Caco-2 (cell line): ENCODE measurements at regions not wholly inside any gene's neighbourhood (a gene's known extent, or its start where the extent isn't known, plus 50 kb on each side); places are given as distances from the start of the nearest gene placed in this dataset.
"Not testable (repeated sequence)": the region's sequence is repeated elsewhere in the genome, so short reads cannot be mapped to it uniquely, and the experiment has no call there.

Experiments
- BruUV-seq: library from RNA; stranded (reverse); fragments of 400-500 nt; replicated peaks from 2 replicates; lab custom pipeline; 2021; lab: Mats Ljungman, UMichigan
- CTCF ChIA-PET: fragments of 300-600 bp; sonication (Branson Sonifier 250); formaldehyde crosslinking; loops from one replicate; lab custom pipeline; 2022; ENCODE audit warnings: antibody characterized with exemption; lab: Charles Lee
- POLR2A ChIA-PET: fragments of 300-600 bp; sonication (Branson Sonifier 250); formaldehyde crosslinking; loops from one replicate; lab custom pipeline; 2022; ENCODE audit warnings: antibody characterized with exemption; lab: Charles Lee
- DNase-seq, 2 experiments: peaks; one replicate each; pipeline versions ENCODE4 v3.0.0 to v3.0.0-alpha.2; 2020 to 2022
- H3K27me3 ChIP-seq: replicated peaks from 2 replicates; pipeline ENCODE4 v1.6.0; 2011; ENCODE audit warnings: low read length; ENCODE audit not compliant: control insufficient read depth, insufficient read depth
- H3K36me3 ChIP-seq: 2 replicates; pipeline ENCODE4 v1.5.1; 2011; ENCODE audit warnings: low read length; ENCODE audit not compliant: control insufficient read depth, insufficient read depth
- H3K4me1 ChIP-seq: fragments of 250-450 bp; sonication (Bioruptor Pico); 2 replicates; pipeline ENCODE4 v1.5.1; 2020; ENCODE audit warnings: mild to moderate bottlenecking
- H3K4me3 ChIP-seq: 2 replicates; pipeline ENCODE4 v1.5.1; 2011; ENCODE audit warnings: low read depth, mild to moderate bottlenecking, control low read depth, low read length
- H3K9me3 ChIP-seq: fragments of 250-450 bp; sonication (Bioruptor Pico); 2 replicates; pipeline ENCODE4 v1.5.1; 2020; ENCODE audit warnings: mild to moderate bottlenecking, moderate library complexity
- H3K27ac Mint-ChIP-seq: one replicate; pipeline ENCODE4 v1.8.0; 2022; ENCODE audit warnings: mixed read lengths; ENCODE audit not compliant: unreplicated experiment
- H3K27me3 Mint-ChIP-seq: one replicate; pipeline ENCODE4 v1.8.0; 2022; ENCODE audit warnings: mixed read lengths; ENCODE audit not compliant: insufficient read depth, unreplicated experiment
- H3K36me3 Mint-ChIP-seq: one replicate; pipeline ENCODE4 v1.8.0; 2022; ENCODE audit warnings: mild to moderate bottlenecking, mixed read lengths; ENCODE audit not compliant: insufficient read depth, unreplicated experiment
- H3K4me1 Mint-ChIP-seq: one replicate; pipeline ENCODE4 v1.8.0; 2022; ENCODE audit warnings: low read depth, mixed read lengths; ENCODE audit not compliant: unreplicated experiment
- H3K4me3 Mint-ChIP-seq: one replicate; pipeline ENCODE4 v1.8.0; 2022; ENCODE audit warnings: mild to moderate bottlenecking, moderate library complexity, mixed read lengths; ENCODE audit not compliant: unreplicated experiment
- H3K9me3 Mint-ChIP-seq: one replicate; pipeline ENCODE4 v1.8.0; 2022; ENCODE audit warnings: mixed read lengths; ENCODE audit not compliant: unreplicated experiment
- intact Hi-C: fragments of 100-400 bp; cut with micrococcal nuclease; formaldehyde crosslinking; loops from one replicate; pipeline ENCODE4 v1.10.0; 2022; ENCODE audit not compliant: unreplicated experiment
- TF ChIP-seq, protein P1 (sequence below), 2 experiments: fragments of 200-600 bp in 1 of 2; IDR thresholded peaks; 1 replicate in 1 of 2; 2 replicates in 1 of 2; pipeline versions ENCODE4 v1.5.1 to v1.8.0; 2011 to 2022; ENCODE audit warnings: antibody characterized with exemption in 1 of 2, control low read depth in 1 of 2, inconsistent platforms in 1 of 2, low read depth in 1 of 2, low read length in 1 of 2, mild to moderate bottlenecking in 1 of 2, moderate library complexity in 1 of 2; ENCODE audit not compliant: insufficient read depth in 1 of 2, severe bottlenecking in 1 of 2, unreplicated experiment in 1 of 2

DNA sequence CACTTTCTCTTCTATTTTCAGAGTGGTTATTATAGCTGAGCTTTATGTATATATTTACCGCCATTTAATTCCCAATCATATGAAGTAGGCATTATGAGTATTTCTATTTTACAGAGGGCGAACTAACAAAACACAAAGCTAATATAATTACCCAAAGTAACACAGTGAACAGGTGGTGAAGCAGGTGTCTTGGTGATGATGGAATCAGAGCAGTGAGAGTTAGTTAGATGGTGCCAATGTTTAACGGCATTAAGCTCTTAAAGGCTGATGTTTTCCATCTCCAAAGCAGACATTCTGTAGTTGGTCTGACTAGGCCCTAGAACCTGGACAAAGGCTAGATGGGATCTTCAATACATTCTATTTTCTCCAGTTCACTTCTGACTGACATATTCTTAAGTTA lies 551.1 kb upstream of the SYNCRIP start:
- Mint-ChIP-seq H3K36me3 (no peaks in the 10 kb centered on the region), H3K9me3 (no peaks in the 10 kb centered on the region), H3K27ac (no peak overlapping the region), H3K4me3 (no peak overlapping the region), H3K4me1 (peaks cover 6% of the 10 kb centered on the region), H3K27me3 (no peaks in the 10 kb centered on the region)
- H3K4me3 ChIP-seq: no peak overlapping the region
- H3K4me1 ChIP-seq: no peaks in the 10 kb centered on the region
- TF ChIP-seq, protein P1, sequence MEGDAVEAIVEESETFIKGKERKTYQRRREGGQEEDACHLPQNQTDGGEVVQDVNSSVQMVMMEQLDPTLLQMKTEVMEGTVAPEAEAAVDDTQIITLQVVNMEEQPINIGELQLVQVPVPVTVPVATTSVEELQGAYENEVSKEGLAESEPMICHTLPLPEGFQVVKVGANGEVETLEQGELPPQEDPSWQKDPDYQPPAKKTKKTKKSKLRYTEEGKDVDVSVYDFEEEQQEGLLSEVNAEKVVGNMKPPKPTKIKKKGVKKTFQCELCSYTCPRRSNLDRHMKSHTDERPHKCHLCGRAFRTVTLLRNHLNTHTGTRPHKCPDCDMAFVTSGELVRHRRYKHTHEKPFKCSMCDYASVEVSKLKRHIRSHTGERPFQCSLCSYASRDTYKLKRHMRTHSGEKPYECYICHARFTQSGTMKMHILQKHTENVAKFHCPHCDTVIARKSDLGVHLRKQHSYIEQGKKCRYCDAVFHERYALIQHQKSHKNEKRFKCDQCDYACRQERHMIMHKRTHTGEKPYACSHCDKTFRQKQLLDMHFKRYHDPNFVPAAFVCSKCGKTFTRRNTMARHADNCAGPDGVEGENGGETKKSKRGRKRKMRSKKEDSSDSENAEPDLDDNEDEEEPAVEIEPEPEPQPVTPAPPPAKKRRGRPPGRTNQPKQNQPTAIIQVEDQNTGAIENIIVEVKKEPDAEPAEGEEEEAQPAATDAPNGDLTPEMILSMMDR (IDR thresholded peaks at IDR 0.05; ENCODE audit: insufficient read depth in 1 of 2, low read depth in 1 of 2, low read length in 1 of 2, severe bottlenecking in 1 of 2, unreplicated experiment in 1 of 2): no peak
- intact Hi-C loops: no loop called here
- H3K27me3 ChIP-seq: no peaks in the 10 kb centered on the region
- CTCF ChIA-PET: no interaction called here
- POLR2A ChIA-PET: no interaction called here
- H3K36me3 ChIP-seq: no peaks in the 10 kb centered on the region
- no peak for DNase-seq
- H3K9me3 ChIP-seq: no peaks in the 10 kb centered on the region
- BruUV-seq: no TSS peak

DNA sequence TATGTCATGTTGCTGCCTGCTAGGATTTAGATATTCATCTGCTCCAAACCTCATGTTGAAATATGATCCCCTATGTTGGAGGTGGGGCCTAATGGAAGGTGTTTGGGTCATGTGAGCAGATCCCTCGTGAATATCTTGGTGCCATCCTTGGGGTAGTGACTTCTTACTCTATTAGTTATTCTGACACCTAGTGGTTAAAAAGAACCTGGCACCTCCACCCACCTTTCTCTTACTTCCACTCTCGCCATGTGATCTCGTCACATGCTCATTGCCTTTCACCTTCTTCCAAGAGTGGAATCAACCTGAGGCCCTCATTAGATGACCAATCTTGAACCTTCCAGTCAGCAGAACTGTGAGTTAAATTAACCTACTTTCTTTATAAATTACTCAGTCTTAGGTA lies 549.4 kb upstream of the SYNCRIP start:
- Mint-ChIP-seq H3K27ac (no peak overlapping the region), H3K4me3 (no peak overlapping the region), H3K9me3 (no peaks in the 10 kb centered on the region), H3K27me3 (no peaks in the 10 kb centered on the region), H3K36me3 (no peaks in the 10 kb centered on the region), H3K4me1 (peaks cover 6% of the 10 kb centered on the region)
- DNase-seq: peak in 1 of 2 experiments; percentile 26
- intact Hi-C loops: loop anchor here (1.0 kb wide), 1 partner anchor 269 kb away; no protein-coding TSS in a partner anchor
- ChIA-PET POLR2A (no interaction called here), CTCF (no interaction called here)
- Histone ChIP-seq H3K27me3 (no peaks in the 10 kb centered on the region), H3K4me3 (no peak overlapping the region), H3K36me3 (no peaks in the 10 kb centered on the region), H3K4me1 (no peaks in the 10 kb centered on the region), H3K9me3 (no peaks in the 10 kb centered on the region)
- BruUV-seq: no TSS peak
- TF ChIP-seq, protein P1 (IDR thresholded peaks at IDR 0.05; ENCODE audit: insufficient read depth in 1 of 2, low read depth in 1 of 2, low read length in 1 of 2, severe bottlenecking in 1 of 2, unreplicated experiment in 1 of 2): peak in 1 of 2 experiments; percentile 47

DNA sequence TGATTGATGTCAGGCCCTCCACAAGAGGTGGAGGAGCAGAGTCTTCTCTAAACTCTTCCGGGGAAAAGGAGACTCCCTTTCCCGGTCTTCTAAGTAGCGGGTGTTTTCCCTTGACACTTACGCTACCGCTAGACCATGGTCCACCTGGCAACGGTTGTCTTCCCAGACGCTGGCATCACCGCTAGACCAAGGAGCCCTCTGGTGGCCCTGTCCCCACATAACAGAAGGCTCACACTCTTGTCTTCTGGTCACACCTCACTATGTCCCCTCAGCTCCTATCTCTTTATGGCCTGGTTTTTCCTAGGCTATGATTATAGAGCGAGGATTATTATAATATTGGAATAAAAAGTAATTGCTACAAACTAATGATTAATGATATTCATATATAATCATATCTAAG lies 532.5 kb upstream of the SYNCRIP start:
- H3K4me1 Mint-ChIP-seq, H3K27me3 Mint-ChIP-seq, H3K9me3 ChIP-seq, H3K36me3 ChIP-seq, H3K4me3 ChIP-seq, H3K9me3 Mint-ChIP-seq, H3K4me1 ChIP-seq, H3K27ac Mint-ChIP-seq, POLR2A ChIA-PET, H3K36me3 Mint-ChIP-seq, H3K27me3 ChIP-seq, BruUV-seq, H3K4me3 Mint-ChIP-seq, CTCF ChIA-PET: not testable (repeated sequence)
- TF ChIP-seq, protein P1 (IDR thresholded peaks at IDR 0.05; ENCODE audit: insufficient read depth in 1 of 2, low read depth in 1 of 2, low read length in 1 of 2, severe bottlenecking in 1 of 2, unreplicated experiment in 1 of 2): peak in 1 of 2 experiments; percentile 57
- intact Hi-C loops: loop anchor here (1.0 to 10.0 kb wide), 2 partner anchors 252 to 760 kb away; partner anchors contain the start of gene HTR1E
- peak; percentile 54 to 61 for DNase-seq
